ENCODE measurements at regions not wholly inside any gene's neighbourhood (a gene's known extent, or its start where the extent isn't known, plus 50 kb on each side); places are given as distances from the start of the nearest gene placed in this dataset.

DNA sequence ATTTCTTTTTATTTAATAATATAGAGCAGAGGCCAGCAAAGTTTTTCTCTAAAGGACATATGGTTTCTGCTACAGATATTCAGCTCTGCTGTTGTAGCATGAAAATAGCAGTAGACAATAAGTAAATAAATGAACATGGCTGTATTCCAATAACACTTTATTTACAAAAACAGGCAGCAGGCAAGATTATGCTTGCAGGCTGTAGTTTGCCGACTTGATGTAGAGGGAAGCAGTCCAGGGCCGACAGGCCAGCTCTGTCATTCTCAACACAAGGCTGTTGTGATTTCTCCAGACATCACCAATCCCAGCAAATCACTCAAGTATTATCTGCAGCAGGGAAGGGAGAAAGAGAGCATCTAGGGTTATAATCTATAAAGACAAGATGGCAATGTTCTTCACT, 1062.5 kb upstream of the PCDH9 start:
- ChIA-PET CTCF (no interaction called here), POLR2A (ENCODE audit: unreplicated experiment) (no interaction called here)
- no peak for DNase-seq
- H3K36me3 ChIP-seq (ENCODE audit: low read depth, low read length), result no peaks in the 10 kb centered on the region
- no peaks in the 10 kb centered on the region for H3K9me3 ChIP-seq (ENCODE audit: low read length)
- TF ChIP-seq, protein P1, sequence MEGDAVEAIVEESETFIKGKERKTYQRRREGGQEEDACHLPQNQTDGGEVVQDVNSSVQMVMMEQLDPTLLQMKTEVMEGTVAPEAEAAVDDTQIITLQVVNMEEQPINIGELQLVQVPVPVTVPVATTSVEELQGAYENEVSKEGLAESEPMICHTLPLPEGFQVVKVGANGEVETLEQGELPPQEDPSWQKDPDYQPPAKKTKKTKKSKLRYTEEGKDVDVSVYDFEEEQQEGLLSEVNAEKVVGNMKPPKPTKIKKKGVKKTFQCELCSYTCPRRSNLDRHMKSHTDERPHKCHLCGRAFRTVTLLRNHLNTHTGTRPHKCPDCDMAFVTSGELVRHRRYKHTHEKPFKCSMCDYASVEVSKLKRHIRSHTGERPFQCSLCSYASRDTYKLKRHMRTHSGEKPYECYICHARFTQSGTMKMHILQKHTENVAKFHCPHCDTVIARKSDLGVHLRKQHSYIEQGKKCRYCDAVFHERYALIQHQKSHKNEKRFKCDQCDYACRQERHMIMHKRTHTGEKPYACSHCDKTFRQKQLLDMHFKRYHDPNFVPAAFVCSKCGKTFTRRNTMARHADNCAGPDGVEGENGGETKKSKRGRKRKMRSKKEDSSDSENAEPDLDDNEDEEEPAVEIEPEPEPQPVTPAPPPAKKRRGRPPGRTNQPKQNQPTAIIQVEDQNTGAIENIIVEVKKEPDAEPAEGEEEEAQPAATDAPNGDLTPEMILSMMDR (conservative IDR thresholded peaks at IDR 0.05; ENCODE audit: low read depth, low read length), result no peak
- no peak for TF ChIP-seq EZH2phosphoT487 (IDR thresholded peaks at IDR 0.05; ENCODE audit: borderline replicate concordance, low read length)
- no peak for TF ChIP-seq EZH2 (IDR thresholded peaks at IDR 0.05; ENCODE audit: low read length, unreplicated experiment)
- no TSS peak for BruUV-seq (replicated peaks)
- no peaks in the 10 kb centered on the region for H3F3A ChIP-seq (ENCODE audit: low read length, unreplicated experiment)
- intact Hi-C loops (cut with micrococcal nuclease), result no loop called here
- H3K4me1 ChIP-seq (ENCODE audit: insufficient read depth, low read length), result no peaks in the 10 kb centered on the region
- no peaks in the 10 kb centered on the region for H3K27me3 ChIP-seq (ENCODE audit: low read length)
- ATAC-seq, result no peak
- H3K27ac ChIP-seq (ENCODE audit: low read length), result no peak overlapping the region
- no peak overlapping the region for H2AFZ ChIP-seq (ENCODE audit: low read length)
- H4K20me1 ChIP-seq (ENCODE audit: low read length), result no peaks in the 10 kb centered on the region
- H3K79me2 ChIP-seq (ENCODE audit: low read length), result no peaks in the 10 kb centered on the region
- no peak overlapping the region for H3K4me3 ChIP-seq (ENCODE audit: low read length)
- no peaks in the 10 kb centered on the region for H3K9me2 ChIP-seq (replicated peaks; ENCODE audit: low read length)
- H3K4me2 ChIP-seq (ENCODE audit: low read length), result no peak overlapping the region
- no peak overlapping the region for H3K9ac ChIP-seq (ENCODE audit: low read length)

DNA sequence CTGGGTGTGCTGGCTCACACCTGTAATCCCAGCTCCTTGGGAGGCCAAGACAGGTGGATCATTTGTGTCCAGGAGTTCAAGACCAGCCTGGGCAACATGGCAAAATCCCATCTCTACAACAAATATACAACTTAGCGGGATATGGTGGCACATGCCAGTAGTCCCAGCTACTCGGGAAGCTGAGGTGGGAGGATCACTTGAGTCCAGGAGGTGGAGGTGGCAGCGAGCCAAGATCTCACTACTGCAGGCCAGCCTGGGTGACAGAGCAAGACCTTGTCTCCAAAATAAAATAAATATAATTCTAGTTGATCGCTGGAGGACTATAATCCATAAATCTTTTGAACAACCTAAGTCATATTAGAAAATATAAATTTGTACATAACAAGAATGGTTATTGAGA, 1061.5 kb upstream of the PCDH9 start:
- no peak for ATAC-seq
- H3K4me1 ChIP-seq (ENCODE audit: insufficient read depth, low read length), result no peaks in the 10 kb centered on the region
- ChIA-PET POLR2A (ENCODE audit: unreplicated experiment) (no interaction called here), CTCF (no interaction called here)
- no peak overlapping the region for H3K4me3 ChIP-seq (ENCODE audit: low read length)
- H3F3A ChIP-seq (ENCODE audit: low read length, unreplicated experiment), result no peaks in the 10 kb centered on the region
- intact Hi-C loops (cut with micrococcal nuclease), result no loop called here
- H2AFZ ChIP-seq (ENCODE audit: low read length), result no peak overlapping the region
- no peaks in the 10 kb centered on the region for H3K9me3 ChIP-seq (ENCODE audit: low read length)
- H3K9me2 ChIP-seq (replicated peaks; ENCODE audit: low read length), result no peaks in the 10 kb centered on the region
- H3K36me3 ChIP-seq (ENCODE audit: low read depth, low read length), result no peaks in the 10 kb centered on the region
- no peak overlapping the region for H3K9ac ChIP-seq (ENCODE audit: low read length)
- H4K20me1 ChIP-seq (ENCODE audit: low read length), result no peaks in the 10 kb centered on the region
- H3K27me3 ChIP-seq (ENCODE audit: low read length), result no peaks in the 10 kb centered on the region
- no peak overlapping the region for H3K4me2 ChIP-seq (ENCODE audit: low read length)
- no TSS peak for BruUV-seq (replicated peaks)
- no peaks in the 10 kb centered on the region for H3K79me2 ChIP-seq (ENCODE audit: low read length)
- H3K27ac ChIP-seq (ENCODE audit: low read length), result no peak overlapping the region
- DNase-seq, result no peak
- TF ChIP-seq, protein P1 (conservative IDR thresholded peaks at IDR 0.05; ENCODE audit: low read depth, low read length), result no peak
- TF ChIP-seq EZH2phosphoT487 (IDR thresholded peaks at IDR 0.05; ENCODE audit: borderline replicate concordance, low read length) (no peak), EZH2 (IDR thresholded peaks at IDR 0.05; ENCODE audit: low read length, unreplicated experiment) (no peak)

DNA sequence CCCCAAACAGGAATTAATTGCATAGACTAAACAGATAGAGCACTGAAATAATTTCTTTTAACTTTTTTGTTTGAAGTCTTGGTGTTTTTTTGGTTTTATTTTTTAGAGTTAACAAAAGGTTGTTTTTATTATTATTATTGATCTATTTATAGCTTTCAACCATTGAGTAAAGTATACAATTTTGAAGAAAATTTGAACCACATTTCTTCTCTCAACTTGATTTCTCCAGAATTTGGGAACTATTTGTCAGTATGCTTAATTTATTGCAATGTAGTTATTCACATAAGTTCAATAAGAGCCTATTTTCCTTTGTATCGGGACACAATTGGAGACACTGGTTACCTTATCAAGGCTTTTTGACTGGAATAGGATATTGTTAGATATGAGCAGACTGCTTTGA, 1045.6 kb upstream of the PCDH9 start:
- DNase-seq (no peak), ATAC-seq (no peak)
- Histone ChIP-seq H3K4me2 (ENCODE audit: low read length) (no peak overlapping the region), H3K27ac (ENCODE audit: low read length) (no peak overlapping the region), H3K9me3 (ENCODE audit: low read length) (no peaks in the 10 kb centered on the region), H3K9me2 (replicated peaks; ENCODE audit: low read length) (no peaks in the 10 kb centered on the region), H4K20me1 (ENCODE audit: low read length) (no peaks in the 10 kb centered on the region), H3F3A (ENCODE audit: low read length, unreplicated experiment) (no peaks in the 10 kb centered on the region), H3K9ac (ENCODE audit: low read length) (no peak overlapping the region), H3K4me3 (ENCODE audit: low read length) (no peak overlapping the region), H3K27me3 (ENCODE audit: low read length) (no peaks in the 10 kb centered on the region), H2AFZ (ENCODE audit: low read length) (no peak overlapping the region), H3K4me1 (ENCODE audit: insufficient read depth, low read length) (no peaks in the 10 kb centered on the region), H3K36me3 (ENCODE audit: low read depth, low read length) (no peaks in the 10 kb centered on the region), H3K79me2 (ENCODE audit: low read length) (no peaks in the 10 kb centered on the region)
- ChIA-PET CTCF (no interaction called here), POLR2A (ENCODE audit: unreplicated experiment) (no interaction called here)
- no TSS peak for BruUV-seq (replicated peaks)
- intact Hi-C loops (cut with micrococcal nuclease), result no loop called here
- TF ChIP-seq EZH2phosphoT487 (IDR thresholded peaks at IDR 0.05; ENCODE audit: borderline replicate concordance, low read length) (no peak), EZH2 (IDR thresholded peaks at IDR 0.05; ENCODE audit: low read length, unreplicated experiment) (no peak)
- TF ChIP-seq, protein P1 (conservative IDR thresholded peaks at IDR 0.05; ENCODE audit: low read depth, low read length), result no peak

All from PC-3 (cell line).